ENCODE measurements at regions not wholly inside any gene's neighbourhood (a gene's known extent, or its start where the extent isn't known, plus 50 kb on each side); places are given as distances from the start of the nearest gene placed in this dataset.

- no peak for DNase-seq
Measured at GRCh38 chr6:168384045-168385036, 56.6 kb upstream of the SMOC2 start.

- DNase-seq = no peak
Measured at GRCh38 chr6:168385037-168385759, 55.8 kb upstream of the SMOC2 start.

- no peak for DNase-seq
Measured at GRCh38 chr6:168385858-168386735, 54.9 kb upstream of the SMOC2 start.

- DNase-seq = no peak
Measured at GRCh38 chr6:168386973-168387372, 54.0 kb upstream of the SMOC2 start.

- DNase-seq = no peak
Measured at GRCh38 chr6:168387426-168387825, 53.6 kb upstream of the SMOC2 start.

- DNase-seq = no peak
Measured at GRCh38 chr6:168387911-168388310, 53.1 kb upstream of the SMOC2 start.

- no peak for DNase-seq
Measured at GRCh38 chr6:168388641-168389633, 52.0 kb upstream of the SMOC2 start.

DNA sequence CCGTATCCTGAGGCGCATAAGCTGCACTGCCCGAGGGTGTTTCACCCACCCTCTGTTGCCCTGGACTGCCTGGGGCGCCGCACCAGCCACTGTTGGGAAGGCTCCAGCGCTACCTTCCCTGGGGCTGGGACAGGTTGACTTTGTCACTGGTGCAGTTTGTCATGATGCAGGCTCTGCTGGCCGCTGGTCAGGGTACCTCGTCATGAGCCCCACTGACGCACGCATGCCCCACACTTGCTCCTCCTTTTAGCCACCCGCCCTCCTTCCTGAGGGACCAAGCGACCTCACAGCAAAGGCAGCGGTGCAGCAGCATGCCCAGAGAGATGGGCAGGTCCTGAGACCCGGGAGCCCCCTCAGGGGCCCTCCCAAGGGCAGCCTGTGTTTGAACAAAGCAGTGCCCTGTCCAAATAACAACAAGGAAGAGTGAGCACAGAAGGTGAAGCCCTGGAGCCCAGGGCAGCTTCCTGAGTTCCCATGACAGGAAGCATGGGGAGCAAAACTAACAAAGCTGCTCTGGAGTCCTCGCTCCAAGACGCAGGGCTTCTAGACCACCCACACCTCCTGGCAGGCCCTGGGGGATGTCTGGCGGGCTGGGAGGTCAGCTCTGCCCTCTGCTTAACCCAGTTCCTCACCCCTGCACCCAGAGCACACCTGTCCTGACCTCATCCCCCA, 50.1 kb upstream of the SMOC2 start:
- DNase-seq = no peak
